Endothelial cell of umbilical vein (primary cell): ENCODE measurements at regions not wholly inside any gene's neighbourhood (a gene's known extent, or its start where the extent isn't known, plus 50 kb on each side); places are given as distances from the start of the nearest gene placed in this dataset.

Experiments
- BruUV-seq: library from RNA; stranded (reverse); fragments of 400-500 nt; replicated peaks from 2 replicates; lab custom pipeline; 2021; lab: Mats Ljungman, UMichigan
- CTCF ChIA-PET: fragments of 300-600, 350-600 bp; sonication (Branson Sonifier 250); formaldehyde crosslinking; loops from one replicate; lab custom pipeline; 2021; ENCODE audit warnings: antibody characterized with exemption, inconsistent platforms; lab: Charles Lee
- POLR2A ChIA-PET: fragments of 300-600, 350-600 bp; sonication (Branson Sonifier 250); formaldehyde crosslinking; loops from one replicate; lab custom pipeline; 2021; ENCODE audit warnings: antibody characterized with exemption, inconsistent platforms; lab: Charles Lee
- DNase-seq: peaks from one replicate; pipeline ENCODE4 v3.0.0-alpha.2; 2011; ENCODE audit warnings: low read depth, low spot score
- FAIRE-seq: peaks from 2 replicates; lab custom pipeline; 2011; peaks lifted over from hg19 to GRCh38; lab: Jason Lieb, UNC
- H2AFZ ChIP-seq: 2 replicates; pipeline ENCODE4 v1.6.0; 2012; ENCODE audit warnings: low read depth, low read length, control low read depth, inconsistent platforms
- H3K27ac ChIP-seq: 2 replicates; pipeline ENCODE4 v1.5.1; 2011; ENCODE audit warnings: low read depth, mild to moderate bottlenecking, control low read depth, low read length, moderate library complexity; ENCODE audit not compliant: insufficient read depth
- H3K27me3 ChIP-seq, 2 experiments: 2 replicates each; pipeline versions ENCODE4 v1.6.0 to v1.6.1; 2011; ENCODE audit warnings: low read length in 2 of 2, mixed read lengths in 1 of 2; ENCODE audit not compliant: control insufficient read depth in 2 of 2, insufficient read depth in 2 of 2
- H3K36me3 ChIP-seq, 2 experiments: 2 replicates in 1 of 2; 3 replicates in 1 of 2; pipeline ENCODE4 v1.5.1; 2011; ENCODE audit warnings: low read length in 2 of 2, mild to moderate bottlenecking in 1 of 2, moderate library complexity in 1 of 2; ENCODE audit not compliant: control insufficient read depth in 2 of 2, insufficient read depth in 2 of 2; ENCODE audit errors: extremely low read depth in 1 of 2
- H3K4me1 ChIP-seq: 3 replicates; pipeline ENCODE4 v1.5.1; 2011; ENCODE audit warnings: mild to moderate bottlenecking, low read length; ENCODE audit not compliant: control insufficient read depth, insufficient read depth; ENCODE audit errors: extremely low read depth
- H3K4me2 ChIP-seq: 2 replicates; pipeline ENCODE4 v1.6.1; 2011; ENCODE audit warnings: low read length, control low read depth, mixed read lengths; ENCODE audit not compliant: insufficient read depth
- H3K4me3 ChIP-seq, 3 experiments: fragments of 200-600 bp in 1 of 3; sonication (generic), shearing (Covaris generic) in 1 of 3; replicated peaks in 1 of 3; 2 replicates each; pipeline ENCODE4 v1.5.1; 2011 to 2016; ENCODE audit warnings: control low read depth in 3 of 3, low read length in 3 of 3, mild to moderate bottlenecking in 2 of 3, inconsistent platforms in 1 of 3, low read depth in 1 of 3, moderate library complexity in 1 of 3; ENCODE audit not compliant: insufficient read depth in 1 of 3
- H3K79me2 ChIP-seq: 2 replicates; pipeline ENCODE4 v1.6.0; 2012; ENCODE audit warnings: low read length, inconsistent platforms; ENCODE audit not compliant: control insufficient read depth, insufficient read depth
- H3K9ac ChIP-seq: replicated peaks from 2 replicates; pipeline ENCODE3; 2011; ENCODE audit warnings: low read length, control low read depth; ENCODE audit not compliant: insufficient read depth; ENCODE audit errors: extremely low read depth
- H3K9me1 ChIP-seq: replicated peaks from 3 replicates; pipeline ENCODE4 v1.6.0; 2011; ENCODE audit warnings: mild to moderate bottlenecking, low read length; ENCODE audit not compliant: control insufficient read depth, insufficient read depth; ENCODE audit errors: extremely low read depth
- H3K9me3 ChIP-seq: replicated peaks from 2 replicates; pipeline ENCODE4 v1.5.1; 2012; ENCODE audit warnings: low read length, inconsistent platforms; ENCODE audit not compliant: control insufficient read depth, insufficient read depth
- H4K20me1 ChIP-seq: replicated peaks from 2 replicates; pipeline ENCODE3; 2011; ENCODE audit warnings: mild to moderate bottlenecking, low read length; ENCODE audit not compliant: control insufficient read depth, insufficient read depth; ENCODE audit errors: extremely low read depth
- EZH2 ChIP-seq: IDR thresholded peaks from 2 replicates; pipeline ENCODE4 v1.6.1; 2012; ENCODE audit warnings: borderline replicate concordance, low read depth, mild to moderate bottlenecking, moderate library complexity, low read length, inconsistent platforms; ENCODE audit not compliant: severe bottlenecking
- FOS ChIP-seq: IDR thresholded peaks from 2 replicates; pipeline ENCODE4 v1.6.1; 2011; ENCODE audit warnings: mild to moderate bottlenecking, low read length, moderate library complexity, borderline replicate concordance; ENCODE audit not compliant: insufficient read depth
- GATA2 ChIP-seq: IDR thresholded peaks from 2 replicates; pipeline ENCODE4 v1.7.0; 2011; ENCODE audit warnings: low read depth, mild to moderate bottlenecking, moderate library complexity, mixed read lengths, low read length; ENCODE audit not compliant: insufficient read length, insufficient read depth
- JUN ChIP-seq: IDR thresholded peaks from 2 replicates; pipeline ENCODE4 v1.6.1; 2011; ENCODE audit warnings: borderline replicate concordance, low read depth; ENCODE audit not compliant: insufficient read length, insufficient read depth
- MYC ChIP-seq: IDR thresholded peaks from one replicate; pipeline ENCODE4 v1.6.1; 2011; ENCODE audit warnings: mild to moderate bottlenecking, low read depth, low read length
- POLR2A ChIP-seq: IDR thresholded peaks from 2 replicates; pipeline ENCODE4 v1.6.1; 2012; ENCODE audit warnings: low read depth, mild to moderate bottlenecking, control low read depth, low read length
- POLR2AphosphoS5 ChIP-seq: IDR thresholded peaks from 2 replicates; pipeline ENCODE4 v1.6.1; 2012; ENCODE audit warnings: low read depth, mild to moderate bottlenecking, control low read depth, low read length, moderate library complexity; ENCODE audit not compliant: insufficient read depth
- dilution Hi-C: fragments of 300-500 bp; cut with MboI; formaldehyde crosslinking; loops from one replicate; pipeline ENCODE4 v1.15.0; 2019; ENCODE audit warnings: low sequenced_read_pairs; ENCODE audit not compliant: extremely low pct_ligation_motif_present
- intact Hi-C: fragments of 100-400 bp; cut with micrococcal nuclease; formaldehyde crosslinking; loops from one replicate; pipeline ENCODE4 v1.10.0; 2022
- TF ChIP-seq, protein P1 (sequence below): IDR thresholded peaks from 2 replicates; pipeline ENCODE4 v1.6.1; 2011; ENCODE audit not compliant: insufficient read depth, insufficient read length
- TF ChIP-seq, protein P2 (sequence below), 2 donors: IDR thresholded peaks; 1 replicate in 1 of 2; 2 replicates in 1 of 2; pipeline ENCODE4 v1.5.1; 2011; ENCODE audit warnings: low read length in 2 of 2, mild to moderate bottlenecking in 2 of 2, moderate library complexity in 2 of 2, control low read depth in 1 of 2, inconsistent platforms in 1 of 2, low read depth in 1 of 2; ENCODE audit not compliant: insufficient read depth in 1 of 2; ENCODE audit errors: extremely low read depth in 1 of 2

DNA sequence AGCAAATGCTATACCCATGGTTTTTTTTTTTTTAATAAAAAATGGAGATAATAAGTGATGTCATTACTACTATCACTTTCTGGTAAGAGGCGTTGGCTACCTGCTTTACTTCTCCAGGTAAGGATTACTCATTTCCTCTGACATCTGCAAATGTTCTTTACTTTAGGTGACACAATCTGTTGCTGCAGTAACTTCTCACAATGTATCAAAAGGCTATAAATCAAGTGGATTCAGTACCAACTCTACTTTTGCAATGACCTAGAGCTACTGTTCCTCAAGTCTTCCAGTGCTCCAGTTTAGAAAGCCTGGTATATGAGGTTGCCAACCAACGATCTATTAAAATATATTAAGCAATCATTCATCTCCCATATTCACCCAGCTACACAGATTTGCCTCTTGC lies 129.1 kb downstream of the PLK2 start:
- no peak overlapping the region for H3K4me2 ChIP-seq

More for the DNA sequence above, 129.1 kb downstream of the PLK2 start:
- Histone ChIP-seq H3K27ac (no peak overlapping the region), H2AFZ (no peak overlapping the region), H4K20me1 (no peaks in the 10 kb centered on the region), H3K27me3 (no peaks in the 10 kb centered on the region), H3K4me1 (no peaks in the 10 kb centered on the region), H3K9me3 (no peaks in the 10 kb centered on the region), H3K36me3 (no peaks in the 10 kb centered on the region), H3K79me2 (no peaks in the 10 kb centered on the region), H3K9ac (no peak overlapping the region), H3K4me3 (no peak overlapping the region), H3K9me1 (no peaks in the 10 kb centered on the region)
- DNase-seq (no peak), FAIRE-seq (no peak)
- TF ChIP-seq GATA2 (no peak), EZH2 (no peak), JUN (no peak), POLR2AphosphoS5 (no peak), POLR2A (no peak), FOS (no peak), MYC (no peak)
- TF ChIP-seq, protein P1, sequence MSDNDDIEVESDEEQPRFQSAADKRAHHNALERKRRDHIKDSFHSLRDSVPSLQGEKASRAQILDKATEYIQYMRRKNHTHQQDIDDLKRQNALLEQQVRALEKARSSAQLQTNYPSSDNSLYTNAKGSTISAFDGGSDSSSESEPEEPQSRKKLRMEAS: no peak
- TF ChIP-seq, protein P2, sequence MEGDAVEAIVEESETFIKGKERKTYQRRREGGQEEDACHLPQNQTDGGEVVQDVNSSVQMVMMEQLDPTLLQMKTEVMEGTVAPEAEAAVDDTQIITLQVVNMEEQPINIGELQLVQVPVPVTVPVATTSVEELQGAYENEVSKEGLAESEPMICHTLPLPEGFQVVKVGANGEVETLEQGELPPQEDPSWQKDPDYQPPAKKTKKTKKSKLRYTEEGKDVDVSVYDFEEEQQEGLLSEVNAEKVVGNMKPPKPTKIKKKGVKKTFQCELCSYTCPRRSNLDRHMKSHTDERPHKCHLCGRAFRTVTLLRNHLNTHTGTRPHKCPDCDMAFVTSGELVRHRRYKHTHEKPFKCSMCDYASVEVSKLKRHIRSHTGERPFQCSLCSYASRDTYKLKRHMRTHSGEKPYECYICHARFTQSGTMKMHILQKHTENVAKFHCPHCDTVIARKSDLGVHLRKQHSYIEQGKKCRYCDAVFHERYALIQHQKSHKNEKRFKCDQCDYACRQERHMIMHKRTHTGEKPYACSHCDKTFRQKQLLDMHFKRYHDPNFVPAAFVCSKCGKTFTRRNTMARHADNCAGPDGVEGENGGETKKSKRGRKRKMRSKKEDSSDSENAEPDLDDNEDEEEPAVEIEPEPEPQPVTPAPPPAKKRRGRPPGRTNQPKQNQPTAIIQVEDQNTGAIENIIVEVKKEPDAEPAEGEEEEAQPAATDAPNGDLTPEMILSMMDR (IDR thresholded peaks at IDR 0.05; ENCODE audit: extremely low read depth in 1 of 2, insufficient read depth in 1 of 2, low read depth in 1 of 2, low read length in 2 of 2): no peak
- intact Hi-C loops (no loop called here), dilution Hi-C loops (no loop called here)
- CTCF ChIA-PET: no interaction called here
- no TSS peak for BruUV-seq
- POLR2A ChIA-PET: no interaction called here
